SJSA1 (cell line): ENCODE measurements at regions not wholly inside any gene's neighbourhood (a gene's known extent, or its start where the extent isn't known, plus 50 kb on each side); places are given as distances from the start of the nearest gene placed in this dataset.

ENCODE experiments used
- DNase-seq, 2 experiments: peaks; one replicate each; pipeline ENCODE4 v3.0.0-alpha.2; 2015 to 2020; ENCODE audit warnings: low spot score in 2 of 2, low read depth in 1 of 2
- H3K27ac ChIP-seq: fragments of 250-450 bp; sonication (Bioruptor Pico); 2 replicates; pipeline ENCODE4 v1.5.1; 2020; ENCODE audit warnings: mild to moderate bottlenecking, moderate library complexity
- H3K27me3 ChIP-seq: fragments of 250-450 bp; sonication (Bioruptor Pico); replicated peaks from 2 replicates; pipeline ENCODE4 v1.5.1; 2020; ENCODE audit warnings: mild to moderate bottlenecking, moderate library complexity
- H3K36me3 ChIP-seq: fragments of 250-450 bp; sonication (Bioruptor Pico); 2 replicates; pipeline ENCODE4 v1.5.1; 2020; ENCODE audit warnings: mild to moderate bottlenecking
- H3K4me1 ChIP-seq: fragments of 250-450 bp; sonication (Bioruptor Pico); replicated peaks from 2 replicates; pipeline ENCODE4 v1.6.1; 2021; ENCODE audit warnings: mild to moderate bottlenecking
- H3K4me3 ChIP-seq: fragments of 250-450 bp; sonication (Bioruptor Pico); 2 replicates; pipeline ENCODE4 v1.5.1; 2020; ENCODE audit warnings: mild to moderate bottlenecking
- H3K9me3 ChIP-seq: fragments of 250-450 bp; sonication (Bioruptor Pico); replicated peaks from 2 replicates; pipeline ENCODE4 v1.5.1; 2020; ENCODE audit warnings: mild to moderate bottlenecking

DNA sequence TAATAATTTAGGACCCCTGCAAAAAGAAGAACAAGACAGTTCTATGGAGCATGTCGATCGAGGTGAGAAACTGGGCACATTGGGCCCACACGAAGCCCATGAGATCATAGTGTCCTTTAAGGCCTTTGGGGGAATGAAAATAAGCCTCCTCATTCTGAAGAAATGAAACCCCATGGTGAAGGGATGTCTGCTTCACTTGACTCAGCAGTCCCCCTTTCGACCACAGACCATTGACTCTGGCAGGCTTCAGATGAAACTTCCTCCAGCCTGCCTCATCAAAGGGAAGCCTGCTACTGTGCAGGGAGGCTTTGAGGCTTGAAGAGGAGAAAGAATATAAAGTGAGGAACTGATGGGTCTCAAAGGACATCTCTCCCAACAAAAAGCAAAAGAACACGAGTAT, 144.2 kb upstream of the FBXL4 start:
- DNase-seq = no peak

DNA sequence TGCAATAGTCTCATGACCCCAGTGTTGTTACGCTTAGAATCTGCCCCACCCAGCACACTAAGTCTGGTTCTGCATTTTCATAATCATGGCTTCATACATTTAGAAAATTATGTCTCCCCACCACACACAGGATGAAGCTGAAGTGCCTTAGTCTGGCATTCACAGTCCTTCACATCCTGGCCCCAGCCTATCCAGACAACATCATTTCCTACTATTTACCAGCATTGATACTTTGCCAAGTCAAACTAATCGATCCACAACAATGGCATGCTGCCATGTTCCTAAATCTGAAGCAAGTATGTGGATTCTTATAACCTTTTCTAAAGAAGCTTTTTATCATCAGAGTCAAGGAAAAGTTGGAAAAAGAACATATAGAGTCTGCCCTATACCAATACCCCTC, 132.4 kb upstream of the FBXL4 start:
- H3K4me3 ChIP-seq = no peak overlapping the region
- no peak for DNase-seq
- H3K27ac ChIP-seq = no peak overlapping the region
- H3K4me1 ChIP-seq = no peaks in the 10 kb centered on the region
- no peaks in the 10 kb centered on the region for H3K36me3 ChIP-seq
- H3K9me3 ChIP-seq = no peaks in the 10 kb centered on the region
- H3K27me3 ChIP-seq = no peaks in the 10 kb centered on the region; the same call in none of the 2 replicates

More for the DNA sequence above, 144.2 kb upstream of the FBXL4 start:
- Histone ChIP-seq H3K27ac (no peak overlapping the region), H3K27me3 (0 out of 2 replicates have a peak, but pooled peaks cover 6% of the 10 kb centered on the region), H3K9me3 (no peaks in the 10 kb centered on the region), H3K4me3 (no peak overlapping the region), H3K4me1 (no peaks in the 10 kb centered on the region), H3K36me3 (no peaks in the 10 kb centered on the region)

DNA sequence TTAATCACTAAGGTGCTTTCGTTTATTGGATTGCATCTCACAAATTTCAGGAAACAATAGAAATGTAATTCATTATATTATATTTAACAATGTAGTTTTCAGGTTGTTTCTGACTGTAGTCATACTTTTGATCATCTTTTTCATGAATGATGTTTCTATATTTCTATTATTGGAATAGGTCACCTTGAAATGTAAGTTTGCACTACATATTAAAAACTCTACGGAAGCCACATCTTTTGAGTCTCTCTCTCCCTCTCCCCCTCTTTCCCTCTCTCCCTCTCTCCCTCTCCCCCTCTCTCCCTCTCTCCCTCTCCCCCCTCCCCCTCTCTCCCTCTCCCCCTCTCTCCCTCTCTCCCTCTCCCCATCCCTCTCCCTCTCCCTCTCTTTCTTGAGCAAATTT, 131.3 kb upstream of the FBXL4 start:
- Histone ChIP-seq H3K9me3 (no peaks in the 10 kb centered on the region), H3K27me3 (no peaks in the 10 kb centered on the region; the same call in 1 of the 2 replicates), H3K4me3 (no peak overlapping the region), H3K36me3 (no peaks in the 10 kb centered on the region), H3K27ac (no peak overlapping the region), H3K4me1 (no peaks in the 10 kb centered on the region)
- no peak for DNase-seq

DNA sequence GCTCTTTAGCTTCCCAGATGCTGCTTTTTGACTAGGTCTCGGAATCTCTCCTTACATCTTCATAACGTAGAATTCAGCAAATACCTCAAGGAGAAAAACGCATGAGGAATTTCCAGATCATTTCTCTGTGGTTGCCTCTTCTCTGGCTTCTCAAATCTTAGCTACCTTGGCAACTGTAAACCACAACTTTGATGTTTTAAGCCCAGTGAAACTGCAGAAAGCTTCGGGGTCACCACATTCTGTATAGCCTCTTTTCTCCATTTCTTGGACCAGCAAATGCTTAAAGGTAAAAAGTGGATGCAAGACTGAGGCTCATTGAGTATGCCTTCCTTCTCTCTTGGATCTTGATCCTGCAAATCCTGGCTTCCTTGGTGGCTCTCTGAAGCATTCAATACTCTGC, 125.5 kb upstream of the FBXL4 start:
- Histone ChIP-seq H3K27ac (no peak overlapping the region), H3K4me1 (no peaks in the 10 kb centered on the region), H3K27me3 (no peaks in the 10 kb centered on the region), H3K9me3 (no peaks in the 10 kb centered on the region), H3K4me3 (no peak overlapping the region), H3K36me3 (no peaks in the 10 kb centered on the region)
- DNase-seq = no peak

DNA sequence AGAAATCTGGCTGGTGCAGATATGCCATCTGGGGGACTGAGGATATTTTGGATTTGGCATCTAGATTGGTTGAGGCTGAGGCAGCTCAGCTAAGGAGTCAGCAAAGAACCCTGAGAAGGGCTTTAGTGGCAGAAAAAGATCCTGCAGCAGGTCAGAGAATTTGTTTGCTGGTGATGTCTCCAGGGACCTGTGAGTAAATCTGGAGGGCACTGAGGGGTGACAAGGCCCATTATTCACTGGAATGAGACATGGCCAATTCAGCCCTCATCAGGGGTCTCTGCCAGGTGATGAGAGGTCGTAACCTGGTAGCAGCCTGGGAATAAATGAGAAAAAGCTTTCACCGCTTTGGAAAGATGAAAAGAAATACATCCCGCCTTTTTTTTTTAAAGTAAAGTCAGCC, 118.3 kb upstream of the FBXL4 start:
- no peak overlapping the region for H3K4me3 ChIP-seq
- DNase-seq = no peak
- H3K27me3 ChIP-seq = peaks cover 15% of the 10 kb centered on the region
- H3K36me3 ChIP-seq = no peaks in the 10 kb centered on the region
- H3K9me3 ChIP-seq = no peaks in the 10 kb centered on the region
- H3K27ac ChIP-seq = no peak overlapping the region
- no peaks in the 10 kb centered on the region for H3K4me1 ChIP-seq

DNA sequence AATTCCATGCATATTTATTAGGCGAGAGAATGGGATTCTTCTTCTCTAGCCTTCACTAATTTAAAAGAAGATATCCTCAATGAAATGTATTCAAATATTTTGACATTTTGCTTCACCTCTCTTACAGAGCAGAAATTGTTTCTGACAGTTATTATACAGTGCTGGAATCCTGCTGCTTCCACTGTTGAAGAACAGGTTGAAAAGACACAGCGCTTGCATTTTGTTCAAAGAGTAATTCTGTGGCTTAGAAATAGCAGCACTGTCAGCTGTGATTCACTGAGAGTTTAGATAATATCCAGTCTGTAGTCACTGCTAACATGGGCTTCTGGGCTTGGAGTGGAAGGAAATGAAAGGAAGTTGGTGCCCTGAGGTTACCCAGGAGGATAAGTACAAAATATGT, 117.1 kb upstream of the FBXL4 start:
- no peak for DNase-seq
- no peak overlapping the region for H3K27ac ChIP-seq
- H3K9me3 ChIP-seq = no peaks in the 10 kb centered on the region

DNA sequence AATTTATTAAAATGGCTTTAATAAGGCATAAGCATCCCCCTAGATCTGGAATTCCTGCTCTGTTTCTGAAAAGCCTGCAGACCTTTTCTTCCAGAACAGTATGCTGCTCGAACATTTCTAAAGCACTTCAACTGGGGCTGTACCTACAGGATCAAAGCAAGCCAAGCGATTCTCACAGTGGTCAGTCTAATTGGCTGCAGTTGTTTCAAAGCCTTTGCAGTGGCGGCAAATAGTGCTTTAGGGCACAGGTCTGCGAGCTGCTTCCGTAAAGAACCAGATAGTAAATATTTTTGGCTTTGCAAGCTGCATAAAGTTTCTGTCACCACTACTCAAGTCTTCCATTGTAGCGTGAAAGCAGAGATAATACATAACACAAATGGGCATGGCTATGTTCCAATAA, 88.9 kb upstream of the FBXL4 start:
- Histone ChIP-seq H3K9me3 (no peaks in the 10 kb centered on the region), H3K27ac (no peak overlapping the region), H3K4me3 (no peak overlapping the region), H3K4me1 (no peaks in the 10 kb centered on the region), H3K36me3 (no peaks in the 10 kb centered on the region), H3K27me3 (0 out of 2 replicates have a peak, but pooled peaks cover 3% of the 10 kb centered on the region)
- DNase-seq = no peak

More for the DNA sequence above, 117.1 kb upstream of the FBXL4 start:
- no peak overlapping the region for H3K4me3 ChIP-seq
- H3K4me1 ChIP-seq = no peaks in the 10 kb centered on the region
- peaks cover 15% of the 10 kb centered on the region for H3K27me3 ChIP-seq
- H3K36me3 ChIP-seq = no peaks in the 10 kb centered on the region

DNA sequence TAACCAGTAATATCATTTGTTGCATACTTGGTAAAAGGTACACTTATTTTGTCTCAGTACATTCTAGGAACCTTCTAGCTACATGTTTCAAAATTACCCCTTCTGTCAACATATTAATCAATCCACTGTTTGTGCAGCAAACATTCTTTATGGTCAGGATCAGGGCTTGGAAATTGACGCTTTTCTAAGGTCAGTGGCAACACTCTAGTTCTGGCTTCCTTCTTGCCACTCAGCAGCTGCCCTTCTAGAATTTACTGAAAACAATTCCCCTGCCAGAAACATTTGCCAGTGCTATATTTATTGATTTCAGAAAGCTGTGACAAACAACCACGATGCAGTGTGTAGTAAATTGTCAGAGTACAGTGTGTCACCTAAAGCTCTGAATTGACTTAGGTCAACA, 84.7 kb upstream of the FBXL4 start:
- no peak overlapping the region for H3K4me3 ChIP-seq
- H3K9me3 ChIP-seq = no peaks in the 10 kb centered on the region
- no peaks in the 10 kb centered on the region for H3K36me3 ChIP-seq
- 0 out of 2 replicates have a peak, but pooled peaks cover 3% of the 10 kb centered on the region for H3K27me3 ChIP-seq
- no peak overlapping the region for H3K27ac ChIP-seq
- DNase-seq = no peak
- no peaks in the 10 kb centered on the region for H3K4me1 ChIP-seq

DNA sequence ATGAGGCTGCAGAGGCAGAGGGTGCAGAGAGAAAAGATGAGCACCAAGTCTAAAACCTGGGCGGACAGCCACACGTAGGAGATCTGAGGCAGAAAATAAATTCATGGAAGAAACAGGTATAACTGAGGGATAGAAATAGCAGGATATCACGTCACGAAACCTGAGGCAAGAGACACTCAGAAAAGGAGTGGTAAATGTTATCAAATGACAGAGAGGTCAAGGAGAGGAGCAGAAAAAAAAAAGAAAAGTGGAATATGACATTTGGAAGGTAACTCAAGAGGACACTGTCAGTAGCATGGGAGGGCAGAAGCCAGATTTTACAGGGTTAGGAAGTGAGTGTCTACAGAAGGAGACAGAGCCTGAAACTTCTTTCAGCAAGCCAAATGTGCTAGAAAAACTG, 84.2 kb upstream of the FBXL4 start:
- Histone ChIP-seq H3K27ac (no peak overlapping the region), H3K4me3 (no peak overlapping the region), H3K9me3 (no peaks in the 10 kb centered on the region), H3K36me3 (no peaks in the 10 kb centered on the region), H3K4me1 (no peaks in the 10 kb centered on the region), H3K27me3 (0 out of 2 replicates have a peak, but pooled peaks cover 3% of the 10 kb centered on the region)
- no peak for DNase-seq

DNA sequence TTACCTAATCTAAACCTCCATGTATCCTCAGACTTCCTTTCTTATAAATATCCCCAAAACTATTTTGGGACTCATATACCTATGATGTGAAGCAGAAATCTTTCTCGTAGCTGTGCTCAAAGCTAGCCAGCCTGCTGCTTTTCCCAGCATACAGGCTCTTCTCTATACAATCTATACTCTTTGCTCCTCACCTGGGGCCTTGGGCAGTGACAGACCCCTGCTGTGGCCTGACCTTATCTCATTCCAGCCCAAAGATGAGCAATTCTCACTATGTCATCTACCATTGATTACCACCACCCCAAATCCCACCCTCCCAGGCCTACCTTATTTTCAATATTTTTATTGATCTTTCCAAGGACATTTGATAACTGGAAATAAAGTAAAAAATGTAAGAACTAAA, 83.2 kb upstream of the FBXL4 start:
- H3K27me3 ChIP-seq = 0 out of 2 replicates have a peak, but pooled peaks cover 3% of the 10 kb centered on the region

DNA sequence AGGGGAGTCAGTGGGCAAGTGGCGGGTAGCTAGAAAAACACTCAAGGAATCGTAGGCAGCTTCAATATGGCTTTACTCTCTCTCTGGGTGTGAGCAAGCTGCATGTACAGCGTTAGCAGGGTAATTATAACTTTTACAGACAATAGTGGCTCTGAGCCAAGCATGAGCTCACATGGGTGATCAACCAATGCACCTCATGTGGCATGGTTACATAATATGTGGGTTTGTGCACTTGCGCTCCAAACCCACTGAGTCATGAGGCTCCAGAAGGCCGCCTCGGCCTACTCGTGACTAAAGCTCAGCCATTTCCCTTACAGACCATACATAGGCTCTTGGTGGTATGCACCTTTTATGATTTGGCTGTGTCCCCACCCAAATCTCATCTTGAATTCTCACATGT, 78.4 kb upstream of the FBXL4 start:
- Histone ChIP-seq H3K27me3 (no peaks in the 10 kb centered on the region), H3K4me1 (no peaks in the 10 kb centered on the region), H3K9me3 (no peaks in the 10 kb centered on the region), H3K4me3 (no peak overlapping the region), H3K36me3 (no peaks in the 10 kb centered on the region), H3K27ac (no peak overlapping the region)
- no peak for DNase-seq

More for the DNA sequence above, 83.2 kb upstream of the FBXL4 start:
- Histone ChIP-seq H3K4me3 (no peak overlapping the region), H3K4me1 (no peaks in the 10 kb centered on the region), H3K27ac (no peak overlapping the region), H3K36me3 (no peaks in the 10 kb centered on the region), H3K9me3 (no peaks in the 10 kb centered on the region)
- no peak for DNase-seq

DNA sequence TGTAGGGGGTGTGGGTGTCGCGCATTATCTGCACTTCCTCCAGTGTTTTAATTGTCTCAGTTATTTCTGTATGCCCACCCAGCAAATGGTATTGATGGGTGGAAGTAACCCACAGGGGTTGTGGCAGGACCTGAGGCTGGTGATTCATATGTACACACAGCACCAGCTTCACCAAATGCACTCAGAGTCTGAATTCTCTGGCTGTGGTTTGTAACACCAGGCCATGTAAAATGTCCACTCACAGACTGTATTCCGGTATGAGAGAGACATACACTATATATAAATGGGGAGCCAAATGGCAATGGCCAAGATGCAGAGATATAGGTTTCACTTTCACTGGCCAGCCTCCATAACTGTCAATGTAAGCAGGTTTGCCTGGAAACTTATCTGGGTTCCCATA, 76.3 kb upstream of the FBXL4 start:
- Histone ChIP-seq H3K27me3 (no peaks in the 10 kb centered on the region), H3K4me3 (no peak overlapping the region), H3K4me1 (no peaks in the 10 kb centered on the region), H3K36me3 (no peaks in the 10 kb centered on the region), H3K9me3 (no peaks in the 10 kb centered on the region), H3K27ac (no peak overlapping the region)
- DNase-seq = no peak

DNA sequence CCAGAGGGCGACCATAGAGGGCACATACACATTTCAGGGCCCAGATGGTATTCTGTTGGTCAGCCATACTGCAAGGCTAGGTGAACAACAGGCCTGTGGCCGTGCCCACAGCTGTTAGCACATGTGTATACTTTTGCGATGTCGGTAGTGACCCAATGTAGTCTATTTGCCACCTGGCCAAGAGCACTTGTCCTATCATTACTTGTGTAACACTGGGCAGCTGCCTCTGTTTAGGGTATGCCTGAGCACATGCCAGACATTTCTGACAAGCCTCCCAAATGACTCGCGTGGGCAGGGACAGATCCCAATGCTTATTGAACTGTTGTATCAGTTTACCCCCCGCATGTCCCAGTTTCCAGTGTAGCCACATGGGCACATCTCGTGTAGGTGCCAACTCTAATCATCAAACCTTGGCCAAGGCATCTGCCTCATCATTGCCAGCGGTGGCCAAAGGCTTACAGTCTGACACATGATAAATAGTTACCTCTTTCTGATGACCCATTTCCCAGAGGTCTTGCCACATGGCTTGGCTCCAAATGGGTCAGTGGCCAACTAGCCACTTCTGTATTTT, 74.4 kb upstream of the FBXL4 start:
- Histone ChIP-seq H3K9me3 (no peaks in the 10 kb centered on the region), H3K27me3 (no peaks in the 10 kb centered on the region), H3K4me1 (no peaks in the 10 kb centered on the region), H3K27ac (no peak overlapping the region), H3K4me3 (no peak overlapping the region), H3K36me3 (no peaks in the 10 kb centered on the region)
- DNase-seq = no peak

DNA sequence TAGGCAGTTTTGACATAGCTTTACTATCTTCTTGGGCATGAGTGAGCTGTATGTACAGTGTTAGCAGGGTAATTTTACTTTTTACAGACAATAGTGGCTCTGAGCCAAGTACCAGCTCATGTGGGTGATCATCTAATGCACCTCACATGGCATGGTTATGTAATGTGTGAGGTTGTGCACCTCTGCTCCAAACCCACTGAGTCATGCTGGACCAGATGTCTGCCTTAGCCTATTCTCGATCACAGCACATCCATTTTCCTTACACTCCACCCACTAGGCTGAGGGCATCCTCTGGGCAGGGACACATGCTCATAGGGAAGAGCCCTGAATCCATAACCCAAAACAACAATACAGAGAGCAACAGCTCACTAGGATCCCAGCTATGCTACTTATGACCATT, 71.6 kb upstream of the FBXL4 start:
- no peaks in the 10 kb centered on the region for H3K9me3 ChIP-seq
- H3K36me3 ChIP-seq = no peaks in the 10 kb centered on the region
- no peaks in the 10 kb centered on the region for H3K27me3 ChIP-seq
- H3K4me1 ChIP-seq = no peaks in the 10 kb centered on the region
- H3K4me3 ChIP-seq = no peak overlapping the region
- DNase-seq = no peak
- H3K27ac ChIP-seq = no peak overlapping the region

DNA sequence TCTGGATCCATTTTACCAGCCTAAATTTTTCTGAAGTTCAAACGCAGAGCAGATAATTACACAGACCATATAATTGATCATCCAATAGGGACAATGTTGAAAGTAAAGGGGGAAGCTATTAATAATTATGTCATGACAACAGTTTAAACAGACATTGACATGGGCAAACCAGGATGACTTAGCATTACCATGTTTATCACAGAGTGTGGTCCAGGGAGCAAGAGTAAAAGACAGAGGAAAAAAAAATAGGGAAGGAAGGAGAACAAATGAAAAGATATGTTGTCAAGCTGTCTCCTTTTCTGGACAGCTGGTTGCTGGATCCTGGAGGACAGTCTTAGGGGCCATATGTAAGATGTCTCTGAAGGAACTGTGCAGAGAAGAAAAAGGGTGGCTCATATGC, 69.4 kb upstream of the FBXL4 start:
- Histone ChIP-seq H3K27me3 (no peaks in the 10 kb centered on the region), H3K9me3 (no peaks in the 10 kb centered on the region), H3K36me3 (no peaks in the 10 kb centered on the region), H3K4me3 (no peak overlapping the region), H3K27ac (no peak overlapping the region), H3K4me1 (peaks cover 16% of the 10 kb centered on the region)
- DNase-seq = no peak
